GM10248 (cell line): ENCODE measurements at regions not wholly inside any gene's neighbourhood (a gene's known extent, or its start where the extent isn't known, plus 50 kb on each side); places are given as distances from the start of the nearest gene placed in this dataset.

Experiments
- CTCF ChIA-PET: fragments of 300-600 bp; sonication (Branson Sonifier 250); formaldehyde crosslinking; extraction: SDS; loops from one replicate; lab custom pipeline; 2021; ENCODE audit warnings: antibody characterized with exemption; lab: Yijun Ruan, JAX
- POLR2A ChIA-PET: fragments of 350-650 bp; sonication (Branson Sonifier 250); formaldehyde crosslinking; extraction: SDS; loops from one replicate; lab custom pipeline; 2020; ENCODE audit warnings: antibody characterized with exemption; lab: Yijun Ruan, JAX
- DNase-seq: peaks from one replicate; pipeline ENCODE4 v3.0.0; 2012; ENCODE audit errors: extremely low spot score
- CTCF ChIP-seq: IDR thresholded peaks from 2 replicates; pipeline ENCODE4 v1.5.1; 2012; ENCODE audit warnings: mild to moderate bottlenecking, low read depth; ENCODE audit errors: extremely low read depth, missing control alignments, control extremely low read depth

DNA sequence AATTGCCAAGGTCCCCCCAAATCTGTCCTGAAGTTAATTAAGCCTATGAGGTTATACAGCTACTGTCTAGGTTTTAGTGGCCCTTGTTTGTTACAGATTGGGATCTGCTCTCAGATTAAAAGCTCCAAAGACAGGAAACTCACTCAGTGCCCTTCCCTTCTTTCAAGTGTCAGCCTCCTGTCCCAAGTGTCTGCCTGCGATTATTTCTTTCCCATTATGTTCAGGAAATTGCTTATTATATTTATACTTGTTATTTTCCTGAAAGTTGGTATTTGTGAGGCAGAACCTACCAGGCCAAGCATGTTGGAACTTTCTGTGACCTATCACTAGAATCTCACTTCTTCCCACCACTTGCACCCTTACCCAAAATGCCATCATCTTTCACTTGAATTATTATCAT, 173.2 kb downstream of the AREG start:
- no peak for DNase-seq
- TF ChIP-seq CTCF = no peak
- ChIA-PET POLR2A (no interaction called here), CTCF (interaction anchor here (0.8 kb wide), 1 partner anchor 429 kb away, joined by 3 read pairs; no protein-coding TSS in a partner anchor)

- no peak for DNase-seq
- ChIA-PET POLR2A (no interaction called here), CTCF (no interaction called here)
- no peak for TF ChIP-seq CTCF
Measured at GRCh38 chr4:74618659-74619058, 173.7 kb downstream of the AREG start.

- ChIA-PET CTCF (interaction anchor here (1.4 to 4.6 kb wide), 2 partner anchors 7 to 9 kb away, joined by 4 to 17 read pairs; no protein-coding TSS in a partner anchor), POLR2A (no interaction called here)
- TF ChIP-seq CTCF = no peak
- no peak for DNase-seq
Measured at GRCh38 chr4:74619931-74620702, 174.2 kb downstream of the BTC start.

DNA sequence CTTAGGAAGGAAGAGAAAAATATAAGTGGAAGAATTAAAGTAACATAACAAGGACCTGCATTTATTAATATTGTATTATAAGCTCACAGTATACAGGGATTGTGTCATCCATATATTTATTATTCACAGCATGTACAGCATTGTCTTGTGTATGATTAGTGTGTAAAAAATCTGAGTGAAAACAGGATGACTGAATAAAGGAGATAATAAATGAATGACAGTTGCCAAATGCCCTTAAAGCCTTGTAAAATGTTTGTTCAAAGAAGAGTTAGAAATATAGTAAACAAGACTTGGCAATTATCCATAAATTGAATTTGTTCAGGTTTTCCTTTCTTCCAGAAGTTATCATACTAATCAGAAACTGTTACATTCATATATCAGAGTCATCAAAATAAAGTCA, 172.7 kb downstream of the BTC start:
- no peak for TF ChIP-seq CTCF
- ChIA-PET POLR2A (no interaction called here), CTCF (interaction anchor here (1.3 to 4.6 kb wide), 3 partner anchors 9 to 302 kb away, joined by 5 to 17 read pairs (median 9); no protein-coding TSS in a partner anchor)
- no peak for DNase-seq

- CTCF ChIA-PET = interaction anchor here (0.9 to 4.6 kb wide), 11 partner anchors 10 to 434 kb away, joined by 3 to 17 read pairs (median 4); no protein-coding TSS in a partner anchor
- TF ChIP-seq CTCF = peak; percentile 39
- POLR2A ChIA-PET = no interaction called here
- DNase-seq = peak; percentile 10
Measured at GRCh38 chr4:74623041-74623440, 171.3 kb downstream of the BTC start.

GRCh38 chr4:74624351-74625151, 169.8 kb downstream of the BTC start:
- no peak for TF ChIP-seq CTCF
- ChIA-PET POLR2A (no interaction called here), CTCF (interaction anchor here (1.1 to 4.6 kb wide), 6 partner anchors 12 to 246 kb away, joined by 3 to 17 read pairs (median 5); no protein-coding TSS in a partner anchor)
- DNase-seq = no peak
